Endothelial cell of umbilical vein (primary cell): ENCODE measurements at regions not wholly inside any gene's neighbourhood (a gene's known extent, or its start where the extent isn't known, plus 50 kb on each side); places are given as distances from the start of the nearest gene placed in this dataset.

Experiments used
- BruUV-seq: library from RNA; stranded (reverse); fragments of 400-500 nt; replicated peaks from 2 replicates; lab custom pipeline; 2021; lab: Mats Ljungman, UMichigan
- CTCF ChIA-PET: fragments of 300-600, 350-600 bp; sonication (Branson Sonifier 250); formaldehyde crosslinking; loops from one replicate; lab custom pipeline; 2021; ENCODE audit warnings: antibody characterized with exemption, inconsistent platforms; lab: Charles Lee
- POLR2A ChIA-PET: fragments of 300-600, 350-600 bp; sonication (Branson Sonifier 250); formaldehyde crosslinking; loops from one replicate; lab custom pipeline; 2021; ENCODE audit warnings: antibody characterized with exemption, inconsistent platforms; lab: Charles Lee
- DNase-seq: peaks from one replicate; pipeline ENCODE4 v3.0.0-alpha.2; 2011; ENCODE audit warnings: low read depth, low spot score
- FAIRE-seq: peaks from 2 replicates; lab custom pipeline; 2011; peaks lifted over from hg19 to GRCh38; lab: Jason Lieb, UNC
- H2AFZ ChIP-seq: 2 replicates; pipeline ENCODE4 v1.6.0; 2012; ENCODE audit warnings: low read depth, low read length, control low read depth, inconsistent platforms
- H3K27ac ChIP-seq: 2 replicates; pipeline ENCODE4 v1.5.1; 2011; ENCODE audit warnings: low read depth, mild to moderate bottlenecking, control low read depth, low read length, moderate library complexity; ENCODE audit not compliant: insufficient read depth
- H3K27me3 ChIP-seq, 2 experiments: 2 replicates each; pipeline versions ENCODE4 v1.6.0 to v1.6.1; 2011; ENCODE audit warnings: low read length in 2 of 2, mixed read lengths in 1 of 2; ENCODE audit not compliant: control insufficient read depth in 2 of 2, insufficient read depth in 2 of 2
- H3K36me3 ChIP-seq, 2 experiments: 2 replicates in 1 of 2; 3 replicates in 1 of 2; pipeline ENCODE4 v1.5.1; 2011; ENCODE audit warnings: low read length in 2 of 2, mild to moderate bottlenecking in 1 of 2, moderate library complexity in 1 of 2; ENCODE audit not compliant: control insufficient read depth in 2 of 2, insufficient read depth in 2 of 2; ENCODE audit errors: extremely low read depth in 1 of 2
- H3K4me1 ChIP-seq: 3 replicates; pipeline ENCODE4 v1.5.1; 2011; ENCODE audit warnings: mild to moderate bottlenecking, low read length; ENCODE audit not compliant: control insufficient read depth, insufficient read depth; ENCODE audit errors: extremely low read depth
- H3K4me2 ChIP-seq: 2 replicates; pipeline ENCODE4 v1.6.1; 2011; ENCODE audit warnings: low read length, control low read depth, mixed read lengths; ENCODE audit not compliant: insufficient read depth
- H3K4me3 ChIP-seq, 3 experiments: fragments of 200-600 bp in 1 of 3; sonication (generic), shearing (Covaris generic) in 1 of 3; replicated peaks in 1 of 3; 2 replicates each; pipeline ENCODE4 v1.5.1; 2011 to 2016; ENCODE audit warnings: control low read depth in 3 of 3, low read length in 3 of 3, mild to moderate bottlenecking in 2 of 3, inconsistent platforms in 1 of 3, low read depth in 1 of 3, moderate library complexity in 1 of 3; ENCODE audit not compliant: insufficient read depth in 1 of 3
- H3K79me2 ChIP-seq: 2 replicates; pipeline ENCODE4 v1.6.0; 2012; ENCODE audit warnings: low read length, inconsistent platforms; ENCODE audit not compliant: control insufficient read depth, insufficient read depth
- H3K9ac ChIP-seq: replicated peaks from 2 replicates; pipeline ENCODE3; 2011; ENCODE audit warnings: low read length, control low read depth; ENCODE audit not compliant: insufficient read depth; ENCODE audit errors: extremely low read depth
- H3K9me1 ChIP-seq: replicated peaks from 3 replicates; pipeline ENCODE4 v1.6.0; 2011; ENCODE audit warnings: mild to moderate bottlenecking, low read length; ENCODE audit not compliant: control insufficient read depth, insufficient read depth; ENCODE audit errors: extremely low read depth
- H3K9me3 ChIP-seq: replicated peaks from 2 replicates; pipeline ENCODE4 v1.5.1; 2012; ENCODE audit warnings: low read length, inconsistent platforms; ENCODE audit not compliant: control insufficient read depth, insufficient read depth
- H4K20me1 ChIP-seq: replicated peaks from 2 replicates; pipeline ENCODE3; 2011; ENCODE audit warnings: mild to moderate bottlenecking, low read length; ENCODE audit not compliant: control insufficient read depth, insufficient read depth; ENCODE audit errors: extremely low read depth
- CTCF ChIP-seq, 2 donors: IDR thresholded peaks; 1 replicate in 1 of 2; 2 replicates in 1 of 2; pipeline ENCODE4 v1.5.1; 2011; ENCODE audit warnings: low read length in 2 of 2, mild to moderate bottlenecking in 2 of 2, moderate library complexity in 2 of 2, control low read depth in 1 of 2, inconsistent platforms in 1 of 2, low read depth in 1 of 2; ENCODE audit not compliant: insufficient read depth in 1 of 2; ENCODE audit errors: extremely low read depth in 1 of 2
- EZH2 ChIP-seq: IDR thresholded peaks from 2 replicates; pipeline ENCODE4 v1.6.1; 2012; ENCODE audit warnings: borderline replicate concordance, low read depth, mild to moderate bottlenecking, moderate library complexity, low read length, inconsistent platforms; ENCODE audit not compliant: severe bottlenecking
- FOS ChIP-seq: IDR thresholded peaks from 2 replicates; pipeline ENCODE4 v1.6.1; 2011; ENCODE audit warnings: mild to moderate bottlenecking, low read length, moderate library complexity, borderline replicate concordance; ENCODE audit not compliant: insufficient read depth
- GATA2 ChIP-seq: IDR thresholded peaks from 2 replicates; pipeline ENCODE4 v1.7.0; 2011; ENCODE audit warnings: low read depth, mild to moderate bottlenecking, moderate library complexity, mixed read lengths, low read length; ENCODE audit not compliant: insufficient read length, insufficient read depth
- JUN ChIP-seq: IDR thresholded peaks from 2 replicates; pipeline ENCODE4 v1.6.1; 2011; ENCODE audit warnings: borderline replicate concordance, low read depth; ENCODE audit not compliant: insufficient read length, insufficient read depth
- MAX ChIP-seq: IDR thresholded peaks from 2 replicates; pipeline ENCODE4 v1.6.1; 2011; ENCODE audit not compliant: insufficient read depth, insufficient read length
- MYC ChIP-seq: IDR thresholded peaks from one replicate; pipeline ENCODE4 v1.6.1; 2011; ENCODE audit warnings: mild to moderate bottlenecking, low read depth, low read length
- POLR2A ChIP-seq: IDR thresholded peaks from 2 replicates; pipeline ENCODE4 v1.6.1; 2012; ENCODE audit warnings: low read depth, mild to moderate bottlenecking, control low read depth, low read length
- POLR2AphosphoS5 ChIP-seq: IDR thresholded peaks from 2 replicates; pipeline ENCODE4 v1.6.1; 2012; ENCODE audit warnings: low read depth, mild to moderate bottlenecking, control low read depth, low read length, moderate library complexity; ENCODE audit not compliant: insufficient read depth
- dilution Hi-C: fragments of 300-500 bp; cut with MboI; formaldehyde crosslinking; loops from one replicate; pipeline ENCODE4 v1.15.0; 2019; ENCODE audit warnings: low sequenced_read_pairs; ENCODE audit not compliant: extremely low pct_ligation_motif_present
- intact Hi-C: fragments of 100-400 bp; cut with micrococcal nuclease; formaldehyde crosslinking; loops from one replicate; pipeline ENCODE4 v1.10.0; 2022

GRCh38 chr2:750628-751027 is 73.4 kb upstream of the TMEM18 start:
- TF ChIP-seq FOS = no peak
- no peak for TF ChIP-seq CTCF (IDR thresholded peaks at IDR 0.05; ENCODE audit: extremely low read depth in 1 of 2, insufficient read depth in 1 of 2, low read depth in 1 of 2, low read length in 2 of 2)
- no peak for TF ChIP-seq GATA2
- TF ChIP-seq JUN = no peak
- TF ChIP-seq MYC = no peak
- TF ChIP-seq MAX = no peak
- no peak for TF ChIP-seq POLR2AphosphoS5
- no peak for TF ChIP-seq POLR2A
- TF ChIP-seq EZH2 = no peak
- no TSS peak for BruUV-seq

More at GRCh38 chr2:750628-751027, 73.4 kb upstream of the TMEM18 start:
- H4K20me1 ChIP-seq = no peaks in the 10 kb centered on the region
- H2AFZ ChIP-seq = no peak overlapping the region
- intact Hi-C loops (no loop called here), dilution Hi-C loops (no loop called here)
- H3K27ac ChIP-seq = no peak overlapping the region
- H3K9me1 ChIP-seq = no peaks in the 10 kb centered on the region
- H3K4me1 ChIP-seq = no peaks in the 10 kb centered on the region
- no peak overlapping the region for H3K9ac ChIP-seq
- no peak for DNase-seq
- no peak overlapping the region for H3K4me2 ChIP-seq
- H3K4me3 ChIP-seq = no peak overlapping the region
- no peak for FAIRE-seq
- H3K36me3 ChIP-seq = no peaks in the 10 kb centered on the region
- H3K79me2 ChIP-seq = no peaks in the 10 kb centered on the region
- H3K9me3 ChIP-seq = no peaks in the 10 kb centered on the region
- ChIA-PET CTCF (no interaction called here), POLR2A (no interaction called here)
- H3K27me3 ChIP-seq = no peaks in the 10 kb centered on the region
